HCT116 (cell line): ENCODE measurements at regions not wholly inside any gene's neighbourhood (a gene's known extent, or its start where the extent isn't known, plus 50 kb on each side); places are given as distances from the start of the nearest gene placed in this dataset.

Experiments
- ATAC-seq: fragments of 200-7000 bp; cut with Tn5 transposase; 2 replicates; pipeline ENCODE4 v1.9.1; 2020; ENCODE audit warnings: mild to moderate bottlenecking, moderate library complexity
- BruUV-seq: library from RNA; stranded (reverse); fragments of 400-500 nt; replicated peaks from 2 replicates; lab custom pipeline; 2021; lab: Mats Ljungman, UMichigan
- CTCF ChIA-PET: fragments of 300-600 bp; sonication (Branson Sonifier 250); formaldehyde crosslinking; loops from one replicate; lab custom pipeline; 2021; ENCODE audit warnings: antibody characterized with exemption; lab: Charles Lee
- POLR2A ChIA-PET: fragments of 300-600, 350-600 bp; sonication (Branson Sonifier 250); formaldehyde crosslinking; loops from one replicate; lab custom pipeline; 2021; ENCODE audit warnings: antibody characterized with exemption; lab: Charles Lee
- RAD21 ChIA-PET, 2 experiments: fragments of 300-600 bp; sonication (Branson Sonifier 250); formaldehyde crosslinking; loops; one replicate each; lab custom pipeline; 2023; ENCODE audit warnings: low total read pairs in 2 of 2; ENCODE audit not compliant: uncharacterized antibody in 2 of 2, unreplicated experiment in 2 of 2, low non-redundant PET in 1 of 2; lab: Charles Lee
- DNase-seq: peaks from one replicate; pipeline ENCODE4 v3.0.0-alpha.2; 2010; ENCODE audit warnings: low read depth, low spot score
- H2AFZ ChIP-seq: fragments of 200-600 bp; shearing (Covaris generic), sonication (generic); 2 replicates; pipeline ENCODE4 v1.6.1; 2017; ENCODE audit warnings: low read depth, mixed run types, mixed read lengths, antibody characterized with exemption, low read length; ENCODE audit not compliant: poor library complexity, severe bottlenecking
- H3K27ac ChIP-seq: 2 replicates; pipeline ENCODE4 v1.5.1; 2012; ENCODE audit warnings: low read depth, low read length
- H3K27me3 ChIP-seq: fragments of 200-600 bp; sonication (generic); 2 replicates; pipeline ENCODE4 v1.6.1; 2016; ENCODE audit warnings: mixed run types, low read length, mixed read lengths; ENCODE audit not compliant: insufficient read depth
- H3K36me3 ChIP-seq, 2 experiments: fragments of 200-500 bp in 1 of 2; fragments of 200-600 bp in 1 of 2; sonication (Bioruptor generic) in 1 of 2; sonication (generic) in 1 of 2; 2 replicates each; pipeline versions ENCODE4 v1.5.1 to v1.6.1; 2014 to 2016; ENCODE audit warnings: low read length in 2 of 2, inconsistent platforms in 1 of 2, mixed read lengths in 1 of 2, mixed run types in 1 of 2; ENCODE audit not compliant: insufficient read depth in 2 of 2, control insufficient read depth in 1 of 2
- H3K4me1 ChIP-seq, 2 experiments: fragments of 200-600 bp in 1 of 2; sonication (generic) in 1 of 2; 2 replicates each; pipeline versions ENCODE4 v1.5.1 to v1.6.1; 2012 to 2017; ENCODE audit warnings: low read length in 2 of 2, inconsistent platforms in 1 of 2, mild to moderate bottlenecking in 1 of 2, mixed read lengths in 1 of 2, mixed run types in 1 of 2, moderate library complexity in 1 of 2; ENCODE audit not compliant: insufficient read depth in 2 of 2, control insufficient read depth in 1 of 2
- H3K4me2 ChIP-seq: fragments of 200-600 bp; sonication (generic); 2 replicates; pipeline ENCODE4 v1.6.1; 2017; ENCODE audit warnings: mixed run types, low read length, mixed read lengths
- H3K4me3 ChIP-seq, 2 experiments: fragments of 200-600 bp in 1 of 2; sonication (generic) in 1 of 2; replicated peaks in 1 of 2; 2 replicates each; pipeline ENCODE4 v1.5.1; 2011 to 2016; ENCODE audit warnings: low read length in 2 of 2, control low read depth in 1 of 2, low read depth in 1 of 2, mild to moderate bottlenecking in 1 of 2, mixed read lengths in 1 of 2, mixed run types in 1 of 2
- H3K79me2 ChIP-seq: fragments of 200-600 bp; sonication (generic); 2 replicates; pipeline ENCODE4 v1.6.1; 2017; ENCODE audit warnings: mild to moderate bottlenecking, mixed run types, low read length, moderate library complexity, mixed read lengths; ENCODE audit not compliant: insufficient read depth
- H3K9ac ChIP-seq: fragments of 200-600 bp; sonication (generic); 2 replicates; pipeline ENCODE4 v1.6.1; 2016; ENCODE audit warnings: low read length, mixed read lengths
- H3K9me2 ChIP-seq: fragments of 200-600 bp; sonication (generic), shearing (Covaris generic); 2 replicates; pipeline ENCODE4 v1.6.1; 2017; ENCODE audit warnings: mixed run types, mild to moderate bottlenecking, moderate library complexity; ENCODE audit not compliant: insufficient read depth
- H3K9me3 ChIP-seq, 2 experiments: fragments of 200-500 bp in 1 of 2; fragments of 200-600 bp in 1 of 2; sonication (Bioruptor generic) in 1 of 2; sonication (generic) in 1 of 2; 2 replicates each; pipeline ENCODE4 v1.6.1; 2014 to 2017; ENCODE audit warnings: low read length in 2 of 2, mixed read lengths in 2 of 2, inconsistent platforms in 1 of 2, low read depth in 1 of 2, mild to moderate bottlenecking in 1 of 2, mixed run types in 1 of 2, moderate library complexity in 1 of 2; ENCODE audit not compliant: control insufficient read depth in 1 of 2, insufficient read depth in 1 of 2
- H4K20me1 ChIP-seq: fragments of 200-600 bp; sonication (generic), shearing (Covaris generic); 2 replicates; pipeline ENCODE4 v1.6.1; 2017; ENCODE audit warnings: mixed run types, mild to moderate bottlenecking, moderate library complexity; ENCODE audit not compliant: insufficient read depth
- ATF3 ChIP-seq: IDR thresholded peaks from 2 replicates; pipeline ENCODE4 v1.6.1; 2012
- CTCF ChIP-seq, 3 experiments: fragments of 200-600 bp in 1 of 3; sonication (generic) in 1 of 3; IDR thresholded peaks in 2 of 3; conservative IDR thresholded peaks in 1 of 3; 2 replicates each; pipeline ENCODE4 v1.5.1; 2012 to 2017; ENCODE audit warnings: low read depth in 2 of 3, low read length in 2 of 3, antibody characterized with exemption in 1 of 3, borderline replicate concordance in 1 of 3, control low read depth in 1 of 3, mild to moderate bottlenecking in 1 of 3, mixed read lengths in 1 of 3, mixed run types in 1 of 3, moderate library complexity in 1 of 3; ENCODE audit not compliant: insufficient read depth in 1 of 3
- FOSL1 ChIP-seq: IDR thresholded peaks from 2 replicates; pipeline ENCODE4 v1.6.1; 2012; ENCODE audit warnings: low read depth
- JUND ChIP-seq: IDR thresholded peaks from 2 replicates; pipeline ENCODE4 v1.6.1; 2012
- POLR2A ChIP-seq: IDR thresholded peaks from 2 replicates; pipeline ENCODE4 v1.7.0; 2011; ENCODE audit warnings: borderline replicate concordance; ENCODE audit not compliant: insufficient read depth, insufficient read length; ENCODE audit errors: extremely low read depth
- POLR2AphosphoS5 ChIP-seq: IDR thresholded peaks from 2 replicates; pipeline ENCODE4 v1.6.1; 2011; ENCODE audit warnings: mild to moderate bottlenecking, low read depth, low read length, moderate library complexity
- RAD21 ChIP-seq: IDR thresholded peaks from 2 replicates; pipeline ENCODE4 v1.6.1; 2012; ENCODE audit warnings: low read depth, mild to moderate bottlenecking
- SIN3A ChIP-seq: IDR thresholded peaks from 2 replicates; pipeline ENCODE4 v1.6.1; 2012; ENCODE audit warnings: low read depth
- SP1 ChIP-seq: IDR thresholded peaks from 2 replicates; pipeline ENCODE4 v1.6.1; 2012; ENCODE audit warnings: low read depth
- SRF ChIP-seq: IDR thresholded peaks from 2 replicates; pipeline ENCODE4 v1.6.1; 2012; ENCODE audit warnings: low read depth
- TCF7L2 ChIP-seq: IDR thresholded peaks from 2 replicates; pipeline ENCODE4 v1.7.0; 2011; ENCODE audit warnings: borderline replicate concordance, inconsistent platforms; ENCODE audit not compliant: insufficient read depth, insufficient read length; ENCODE audit errors: extremely low read depth
- YY1 ChIP-seq: IDR thresholded peaks from 2 replicates; pipeline ENCODE4 v1.6.1; 2011; ENCODE audit warnings: low read length, low read depth, moderate library complexity, mild to moderate bottlenecking; ENCODE audit not compliant: insufficient replicate concordance; ENCODE audit errors: extremely low read depth
- ZBTB33 ChIP-seq: IDR thresholded peaks from 2 replicates; pipeline ENCODE4 v1.6.1; 2011; ENCODE audit warnings: mild to moderate bottlenecking, low read length, moderate library complexity; ENCODE audit not compliant: insufficient replicate concordance; ENCODE audit errors: extremely low read depth
- ZNF274 ChIP-seq: fragments of 200-500 bp; sonication (Bioruptor generic); IDR thresholded peaks from 2 replicates; pipeline ENCODE4 v1.6.1; 2014; ENCODE audit warnings: mild to moderate bottlenecking, low read depth, low read length, inconsistent platforms
- intact Hi-C: fragments of 100-400 bp; cut with micrococcal nuclease; formaldehyde crosslinking; loops from 2 replicates; pipeline ENCODE4 v1.10.0; 2022

- TF ChIP-seq SP1, result no peak
- TF ChIP-seq POLR2A, result no peak
- TF ChIP-seq JUND, result no peak
- TF ChIP-seq RAD21, result no peak
- TF ChIP-seq SRF, result no peak
Observed at GRCh38 chr21:35868005-35868868, 192.1 kb downstream of the SETD4 start.

GRCh38 chr21:35864039-35864438 is 196.3 kb downstream of the SETD4 start:
- Histone ChIP-seq H3K27ac (no peak overlapping the region), H3K9me3 (peaks cover 0 to 4% of the 10 kb centered on the region in 2 experiments; a peak in 1 of 4 replicates), H3K4me3 (no peak overlapping the region), H3K4me1 (no peaks in the 10 kb centered on the region)
- CTCF ChIA-PET, result no interaction called here
- TF ChIP-seq ATF3 (no peak), SIN3A (no peak), POLR2A (no peak), SP1 (no peak), TCF7L2 (no peak), JUND (no peak), POLR2AphosphoS5 (no peak), ZNF274 (no peak), CTCF (IDR thresholded peaks at IDR 0.05 in 2 of 3, conservative IDR thresholded peaks at IDR 0.05 in 1 of 3; ENCODE audit: borderline replicate concordance in 1 of 3, insufficient read depth in 1 of 3, low read depth in 2 of 3, low read length in 2 of 3) (no peak), ZBTB33 (no peak), YY1 (no peak), FOSL1 (no peak)
- TF ChIP-seq, all 23 proteins: peak for 0
- no peak overlapping the region for H3K4me2 ChIP-seq
- H3K79me2 ChIP-seq, result no peaks in the 10 kb centered on the region
- no peak for DNase-seq
- H4K20me1 ChIP-seq, result no peaks in the 10 kb centered on the region
- H2AFZ ChIP-seq, result no peak overlapping the region
- no peaks in the 10 kb centered on the region for H3K36me3 ChIP-seq
- BruUV-seq, result no TSS peak
- no peaks in the 10 kb centered on the region for H3K9me2 ChIP-seq
- no peaks in the 10 kb centered on the region for H3K27me3 ChIP-seq
- RAD21 ChIA-PET, result no interaction called here
- intact Hi-C loops, result no loop called here
- no peak overlapping the region for H3K9ac ChIP-seq
- no peak for ATAC-seq
- POLR2A ChIA-PET, result no interaction called here

More at GRCh38 chr21:35868005-35868868, 192.1 kb downstream of the SETD4 start:
- Histone ChIP-seq H2AFZ (no peak overlapping the region), H3K4me2 (no peak overlapping the region), H3K9me3 (peaks cover 0 to 4% of the 10 kb centered on the region in 2 experiments; a peak in 1 of 4 replicates), H3K9me2 (no peaks in the 10 kb centered on the region), H3K27me3 (no peaks in the 10 kb centered on the region), H3K9ac (no peak overlapping the region), H3K4me1 (no peaks in the 10 kb centered on the region), H3K4me3 (no peak overlapping the region), H3K27ac (no peak overlapping the region), H3K79me2 (no peaks in the 10 kb centered on the region), H3K36me3 (no peaks in the 10 kb centered on the region), H4K20me1 (no peaks in the 10 kb centered on the region)
- CTCF ChIA-PET, result no interaction called here
- ATAC-seq, result no peak
- no TSS peak for BruUV-seq
- RAD21 ChIA-PET, result no interaction called here
- DNase-seq, result no peak
- intact Hi-C loops, result no loop called here
- POLR2A ChIA-PET, result no interaction called here
